H1 (cell line): ENCODE measurements at regions not wholly inside any gene's neighbourhood (a gene's known extent, or its start where the extent isn't known, plus 50 kb on each side); places are given as distances from the start of the nearest gene placed in this dataset.

ENCODE experiments used
- CTCF ChIA-PET: fragments of 300-600 bp; sonication (Branson Sonifier 250); formaldehyde crosslinking; loops from one replicate; lab custom pipeline; 2021; ENCODE audit not compliant: partially characterized antibody; lab: Charles Lee
- POLR2A ChIA-PET: fragments of 300-600 bp; sonication (Branson Sonifier 250); formaldehyde crosslinking; loops from one replicate; lab custom pipeline; 2021; ENCODE audit warnings: inconsistent platforms; ENCODE audit not compliant: partially characterized antibody; lab: Charles Lee
- DNase-seq, 2 experiments: peaks; one replicate each; pipeline versions ENCODE4 v3.0.0 to v3.0.0-alpha.2; 2010 to 2022; ENCODE audit warnings: low spot score in 2 of 2, low read depth in 1 of 2, mixed read lengths in 1 of 2
- FAIRE-seq: peaks from 2 replicates; lab custom pipeline; 2011; peaks lifted over from hg19 to GRCh38; lab: Jason Lieb, UNC
- H2AFZ ChIP-seq: 2 replicates; pipeline ENCODE4 v1.8.1; 2012; ENCODE audit warnings: low read length, inconsistent platforms
- H2AK5ac ChIP-seq: 2 replicates; pipeline ENCODE4 v1.6.1; 2013; ENCODE audit warnings: low read depth, low read length
- H2BK120ac ChIP-seq: replicated peaks from 2 replicates; pipeline ENCODE3; 2013; ENCODE audit warnings: low read depth, low read length, inconsistent platforms
- H2BK12ac ChIP-seq: 2 replicates; pipeline ENCODE4 v1.6.1; 2013; ENCODE audit warnings: low read depth, low read length
- H2BK15ac ChIP-seq: 2 replicates; pipeline ENCODE4 v1.6.1; 2013; ENCODE audit warnings: low read length
- H2BK20ac ChIP-seq: 2 replicates; pipeline ENCODE4 v1.6.1; 2013; ENCODE audit warnings: low read length
- H2BK5ac ChIP-seq: 2 replicates; pipeline ENCODE4 v1.6.1; 2013; ENCODE audit warnings: low read depth, low read length
- H3K14ac ChIP-seq: 2 replicates; pipeline ENCODE4 v1.6.1; 2013; ENCODE audit warnings: inconsistent platforms; ENCODE audit not compliant: insufficient read length
- H3K18ac ChIP-seq: 2 replicates; pipeline ENCODE4 v1.6.1; 2013; ENCODE audit warnings: low read length; ENCODE audit errors: extremely low read depth
- H3K23ac ChIP-seq: 2 replicates; pipeline ENCODE4 v1.6.1; 2013; ENCODE audit warnings: inconsistent platforms; ENCODE audit not compliant: insufficient read length
- H3K23me2 ChIP-seq: 2 replicates; pipeline ENCODE4 v1.6.1; 2013; ENCODE audit warnings: low read depth, low read length
- H3K27ac ChIP-seq: 2 replicates; pipeline ENCODE4 v1.6.1; 2011; ENCODE audit warnings: low read depth, low read length, inconsistent platforms
- H3K27me3 ChIP-seq, 4 experiments: replicated peaks in 1 of 4; 1 replicate in 1 of 4; 2 replicates in 3 of 4; pipeline versions ENCODE4 v1.6.1 to v1.8.1; 2011 to 2013; ENCODE audit warnings: low read length in 3 of 4, mild to moderate bottlenecking in 3 of 4, inconsistent platforms in 2 of 4, mixed read lengths in 2 of 4, moderate library complexity in 1 of 4; ENCODE audit not compliant: control insufficient read depth in 3 of 4, insufficient read depth in 3 of 4; ENCODE audit errors: extremely low read depth in 1 of 4
- H3K36me3 ChIP-seq, 4 experiments: 2 replicates each; pipeline versions ENCODE4 v1.6.1 to v1.8.1; 2011 to 2013; ENCODE audit warnings: mild to moderate bottlenecking in 4 of 4, low read length in 3 of 4, moderate library complexity in 2 of 4, control low read depth in 1 of 4, inconsistent platforms in 1 of 4; ENCODE audit not compliant: insufficient read depth in 4 of 4, control insufficient read depth in 2 of 4
- H3K4ac ChIP-seq: replicated peaks from 2 replicates; pipeline ENCODE3; 2013; ENCODE audit warnings: low read length, low read depth, mixed read lengths, inconsistent platforms; ENCODE audit not compliant: insufficient read length
- H3K4me1 ChIP-seq, 4 experiments: replicated peaks in 1 of 4; 1 replicate in 1 of 4; 2 replicates in 3 of 4; pipeline versions ENCODE4 v1.6.1 to v1.8.1; 2011 to 2013; ENCODE audit warnings: low read length in 3 of 4, inconsistent platforms in 2 of 4, mixed read lengths in 1 of 4; ENCODE audit not compliant: insufficient read depth in 4 of 4, control insufficient read depth in 3 of 4
- H3K4me2 ChIP-seq, 2 experiments: 2 replicates each; pipeline versions ENCODE4 v1.6.1 to v1.8.1; 2011 to 2013; ENCODE audit warnings: low read depth in 2 of 2, low read length in 2 of 2, control low read depth in 1 of 2, inconsistent platforms in 1 of 2, mild to moderate bottlenecking in 1 of 2; ENCODE audit not compliant: insufficient read depth in 1 of 2
- H3K4me3 ChIP-seq, 4 experiments: fragments of 200-600, 300-600 bp in 1 of 4; sonication (generic), shearing (Covaris generic), sonication (Bioruptor Twin) in 1 of 4; 2 replicates each; pipeline versions ENCODE4 v1.5.1 to v1.8.1; 2011 to 2016; ENCODE audit warnings: low read length in 4 of 4, low read depth in 3 of 4, control low read depth in 2 of 4, inconsistent platforms in 2 of 4, mild to moderate bottlenecking in 2 of 4, mixed read lengths in 1 of 4, moderate library complexity in 1 of 4; ENCODE audit not compliant: insufficient read depth in 2 of 4; ENCODE audit errors: extremely low read depth in 1 of 4
- H3K56ac ChIP-seq: replicated peaks from 2 replicates; pipeline ENCODE3; 2013; ENCODE audit warnings: low read depth, mild to moderate bottlenecking, mixed read lengths, low read length, inconsistent platforms; ENCODE audit not compliant: insufficient read length
- H3K79me1 ChIP-seq: 2 replicates; pipeline ENCODE4 v1.6.1; 2013; ENCODE audit warnings: low read depth, low read length, control low read depth
- H3K79me2 ChIP-seq, 2 experiments: 2 replicates each; pipeline versions ENCODE4 v1.6.1 to v1.8.1; 2012 to 2013; ENCODE audit warnings: low read length in 2 of 2, mild to moderate bottlenecking in 2 of 2, inconsistent platforms in 1 of 2; ENCODE audit not compliant: insufficient read depth in 2 of 2, control insufficient read depth in 1 of 2
- H3K9ac ChIP-seq, 4 experiments: replicated peaks in 1 of 4; 1 replicate in 1 of 4; 2 replicates in 3 of 4; pipeline versions ENCODE4 v1.6.1 to v1.8.1; 2011 to 2013; ENCODE audit warnings: low read depth in 3 of 4, low read length in 3 of 4, control low read depth in 2 of 4, mild to moderate bottlenecking in 2 of 4, moderate library complexity in 2 of 4, inconsistent platforms in 1 of 4; ENCODE audit errors: extremely low read depth in 1 of 4
- H3K9me3 ChIP-seq, 2 experiments: 2 replicates each; pipeline versions ENCODE4 v1.6.1 to v1.8.1; 2012 to 2013; ENCODE audit warnings: mild to moderate bottlenecking in 2 of 2, moderate library complexity in 2 of 2, control low read depth in 1 of 2, inconsistent platforms in 1 of 2, low read depth in 1 of 2, low read length in 1 of 2, mixed read lengths in 1 of 2; ENCODE audit not compliant: insufficient read depth in 2 of 2
- H4K20me1 ChIP-seq, 2 experiments: replicated peaks in 1 of 2; 2 replicates each; pipeline versions ENCODE3 to v1.8.1; 2011 to 2013; ENCODE audit warnings: inconsistent platforms in 2 of 2, low read length in 2 of 2, mild to moderate bottlenecking in 1 of 2; ENCODE audit not compliant: insufficient read depth in 2 of 2, control insufficient read depth in 1 of 2
- H4K5ac ChIP-seq: 2 replicates; pipeline ENCODE4 v1.6.1; 2013; ENCODE audit warnings: low read length, low read depth, mixed read lengths, inconsistent platforms; ENCODE audit not compliant: insufficient read length
- H4K8ac ChIP-seq: 2 replicates; pipeline ENCODE4 v1.8.0; 2013; ENCODE audit warnings: mild to moderate bottlenecking, moderate library complexity, low read length, inconsistent platforms; ENCODE audit not compliant: insufficient read depth; ENCODE audit errors: extremely low read depth
- H4K91ac ChIP-seq: replicated peaks from 2 replicates; pipeline ENCODE3; 2013; ENCODE audit warnings: low read length, mixed read lengths, inconsistent platforms; ENCODE audit not compliant: insufficient read length
- CEBPB ChIP-seq: IDR thresholded peaks from 2 replicates; pipeline ENCODE4 v1.6.1; 2012; ENCODE audit warnings: low read depth, low read length
- CHD1 ChIP-seq: IDR thresholded peaks from 2 replicates; pipeline ENCODE4 v1.6.1; 2012; ENCODE audit warnings: low read depth, low read length, improper control_type of control experiment
- CTBP2 ChIP-seq: IDR thresholded peaks from 2 replicates; pipeline ENCODE4 v1.7.0; 2011; ENCODE audit warnings: borderline replicate concordance, mild to moderate bottlenecking, moderate library complexity, mixed read lengths, low read length; ENCODE audit not compliant: insufficient read depth, insufficient read length
- E2F6 ChIP-seq: IDR thresholded peaks from 2 replicates; pipeline ENCODE4 v1.6.1; 2012; ENCODE audit warnings: inconsistent platforms
- NANOG ChIP-seq: IDR thresholded peaks from 2 replicates; pipeline ENCODE4 v1.6.1; 2011; ENCODE audit warnings: low read length, low read depth, mild to moderate bottlenecking, inconsistent platforms; ENCODE audit not compliant: insufficient read depth, poor library complexity, severe bottlenecking
- RXRA ChIP-seq: IDR thresholded peaks from 2 replicates; pipeline ENCODE4 v1.6.1; 2011; ENCODE audit warnings: low read depth, mild to moderate bottlenecking, low read length, moderate library complexity; ENCODE audit not compliant: insufficient read depth
- TCF12 ChIP-seq: IDR thresholded peaks from 2 replicates; pipeline ENCODE4 v1.6.1; 2011; ENCODE audit warnings: low read depth, mild to moderate bottlenecking, low read length
- YY1 ChIP-seq: IDR thresholded peaks from 2 replicates; pipeline ENCODE4 v1.6.1; 2011; ENCODE audit warnings: low read depth, mild to moderate bottlenecking, low read length
- WGBS, 2 experiments: shearing (Covaris generic) in 1 of 2; methylation state at CpG; one replicate each; pipeline versions ENCODE4 v1.1.6 to v1.1.7; 2013 to 2015; ENCODE audit warnings: low lambda C conversion rate in 2 of 2, mixed read lengths in 2 of 2, inconsistent platforms in 1 of 2, low coverage in 1 of 2, missing lambda C conversion rate in 1 of 2; ENCODE audit not compliant: insufficient replicate concordance in 2 of 2, insufficient coverage in 1 of 2, insufficient read length in 1 of 2; ENCODE audit errors: extremely low coverage in 1 of 2, missing lambda C conversion rate in 1 of 2; 5-methylcytosine and 5-hydroxymethylcytosine counted together

- no peak overlapping the region for H2BK15ac ChIP-seq
- CTCF ChIA-PET = interaction anchor here (5.6 kb wide), 1 partner anchor 192 kb away, joined by 44 read pairs; no protein-coding TSS in a partner anchor
- H3K4me3 ChIP-seq = no peak overlapping the region
- H3K23ac ChIP-seq = no peak overlapping the region
- no peak overlapping the region for H2BK20ac ChIP-seq
- H3K79me1 ChIP-seq = no peaks in the 10 kb centered on the region
- H2AFZ ChIP-seq = no peak overlapping the region
- H3K18ac ChIP-seq = no peak overlapping the region
- no peak overlapping the region for H4K8ac ChIP-seq
- no peaks in the 10 kb centered on the region for H3K79me2 ChIP-seq
- no peak overlapping the region for H2AK5ac ChIP-seq
- TF ChIP-seq CTBP2 = no peak
- no peak for TF ChIP-seq RXRA
- TF ChIP-seq YY1 = no peak
- no peak for TF ChIP-seq E2F6
- no peak for TF ChIP-seq TCF12
- no peak for TF ChIP-seq CEBPB
- no peak for TF ChIP-seq NANOG
- no peak for TF ChIP-seq CHD1
- H3K14ac ChIP-seq = no peak overlapping the region
- H2BK120ac ChIP-seq = no peak overlapping the region
- peaks cover 0 to 2% of the 10 kb centered on the region in 2 experiments for H4K20me1 ChIP-seq
- H2BK5ac ChIP-seq = no peak overlapping the region
- no peak for DNase-seq
- H3K4me1 ChIP-seq = no peaks in the 10 kb centered on the region
- H3K23me2 ChIP-seq = peaks cover 4% of the 10 kb centered on the region; the same call in 1 of the 2 replicates
- no peak for FAIRE-seq
- H4K91ac ChIP-seq = no peak overlapping the region
- no peak overlapping the region for H2BK12ac ChIP-seq
- no peak overlapping the region for H3K56ac ChIP-seq
- no peak overlapping the region for H3K9ac ChIP-seq
- H4K5ac ChIP-seq = no peak overlapping the region
- H3K4ac ChIP-seq = no peak overlapping the region
- no peaks in the 10 kb centered on the region; a peak in 2 of 7 replicates for H3K27me3 ChIP-seq
- H3K27ac ChIP-seq = no peak overlapping the region
- H3K9me3 ChIP-seq = peaks cover 0 to 2% of the 10 kb centered on the region in 2 experiments; a peak in 2 of 4 replicates
- no peaks in the 10 kb centered on the region for H3K36me3 ChIP-seq
- POLR2A ChIA-PET = no interaction called here
- no peak overlapping the region for H3K4me2 ChIP-seq
- WGBS, 2 experiments = 91% methylated on average over 5 of the region's 5 CpGs; no CpG with 5 or more reads in 1 of the 2 experiments
Measured at GRCh38 chr16:86012221-86012620, 113.3 kb downstream of the IRF8 start.
